DMS 273 treated with DMSO at 0.1 percent for 48 hours (cell line): ENCODE measurements at regions not wholly inside any gene's neighbourhood (a gene's known extent, or its start where the extent isn't known, plus 50 kb on each side); places are given as distances from the start of the nearest gene placed in this dataset.

Source experiments
- DNase-seq: peaks from one replicate; lab custom pipeline; 2025; lab: John Stamatoyannopoulos, UW

- DNase-seq: no peak
Measured at GRCh38 chr16:54512467-54512995, 225.9 kb upstream of the IRX3 start.

GRCh38 chr16:54511222-54511731, 224.7 kb upstream of the IRX3 start:
- DNase-seq: no peak

- no peak for DNase-seq
Measured at GRCh38 chr16:54510685-54511221, 224.2 kb upstream of the IRX3 start.

- DNase-seq: no peak
Measured at GRCh38 chr16:54509456-54509855, 222.9 kb upstream of the IRX3 start.

- no peak for DNase-seq
Measured at GRCh38 chr16:54508351-54508750, 221.8 kb upstream of the IRX3 start.

GRCh38 chr16:54506741-54507500, 220.3 kb upstream of the IRX3 start:
- no peak for DNase-seq

GRCh38 chr16:54506214-54506580, 219.6 kb upstream of the IRX3 start:
- no peak for DNase-seq

- DNase-seq: no peak
Measured at GRCh38 chr16:54505549-54506213, 219.1 kb upstream of the IRX3 start.

GRCh38 chr16:54504372-54504771, 217.8 kb upstream of the IRX3 start:
- no peak for DNase-seq

GRCh38 chr16:54503856-54504219, 217.3 kb upstream of the IRX3 start:
- DNase-seq: no peak

GRCh38 chr16:54503011-54503855, 216.6 kb upstream of the IRX3 start:
- peak; percentile 33 for DNase-seq

- no peak for DNase-seq
Measured at GRCh38 chr16:54501797-54502196, 215.2 kb upstream of the IRX3 start.

GRCh38 chr16:54493594-54493993, 207.0 kb upstream of the IRX3 start:
- no peak for DNase-seq

- DNase-seq: no peak
Measured at GRCh38 chr16:54493061-54493460, 206.5 kb upstream of the IRX3 start.

- DNase-seq: no peak
Measured at GRCh38 chr16:54490112-54490488, 203.5 kb upstream of the IRX3 start.

- DNase-seq: no peak
Measured at GRCh38 chr16:54489225-54490111, 202.9 kb upstream of the IRX3 start.

GRCh38 chr16:54488729-54489128, 202.1 kb upstream of the IRX3 start:
- no peak for DNase-seq

- no peak for DNase-seq
Measured at GRCh38 chr16:54487933-54488332, 201.3 kb upstream of the IRX3 start.

- DNase-seq: no peak
Measured at GRCh38 chr16:54484700-54485099, 198.1 kb upstream of the IRX3 start.

- DNase-seq: no peak
Measured at GRCh38 chr16:54482892-54483574, 196.4 kb upstream of the IRX3 start.

GRCh38 chr16:54480429-54480828, 193.8 kb upstream of the IRX3 start:
- no peak for DNase-seq
